ENCODE measurements at regions not wholly inside any gene's neighbourhood (a gene's known extent, or its start where the extent isn't known, plus 50 kb on each side); places are given as distances from the start of the nearest gene placed in this dataset.

GRCh38 chr14:97838986-97839385 lies 1041.8 kb downstream of the VRK1 start:
- no peak for TF ChIP-seq CTCF (IDR thresholded peaks at IDR 0.05; ENCODE audit: poor library complexity)
- TF ChIP-seq EZH2 (IDR thresholded peaks at IDR 0.05; ENCODE audit: borderline replicate concordance) = no peak
- TF ChIP-seq EZH2phosphoT487 (IDR thresholded peaks at IDR 0.05; ENCODE audit: low read depth, severe bottlenecking, unreplicated experiment) = no peak
